ENCODE measurements at regions not wholly inside any gene's neighbourhood (a gene's known extent, or its start where the extent isn't known, plus 50 kb on each side); places are given as distances from the start of the nearest gene placed in this dataset.
"Not testable (repeated sequence)": the region's sequence is repeated elsewhere in the genome, so short reads cannot be mapped to it uniquely, and the experiment has no call there.

GRCh38 chr7:13742811-13743210, 246.7 kb downstream of the ETV1 start:
- DNase-seq = peak; percentile 26

DNA sequence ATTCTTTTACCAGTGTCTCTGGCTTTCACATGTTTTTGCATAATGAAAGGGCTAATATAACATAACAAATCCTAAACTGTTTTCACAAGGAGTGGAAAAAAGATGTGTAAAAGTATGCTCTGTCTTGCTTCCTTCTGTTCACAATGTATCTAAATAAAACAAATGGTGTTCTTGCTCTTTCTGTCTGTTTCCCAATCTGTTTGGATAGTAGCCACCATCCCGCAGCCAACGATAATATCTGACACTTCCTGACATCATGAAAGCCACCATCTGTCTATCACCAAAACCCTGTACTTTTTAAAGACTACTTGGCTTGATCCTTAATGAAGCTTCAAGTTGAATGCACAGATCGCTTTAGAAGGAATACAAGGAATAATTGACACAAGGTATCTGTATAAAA, 246.2 kb downstream of the ETV1 start:
- DNase-seq = no peak

DNA sequence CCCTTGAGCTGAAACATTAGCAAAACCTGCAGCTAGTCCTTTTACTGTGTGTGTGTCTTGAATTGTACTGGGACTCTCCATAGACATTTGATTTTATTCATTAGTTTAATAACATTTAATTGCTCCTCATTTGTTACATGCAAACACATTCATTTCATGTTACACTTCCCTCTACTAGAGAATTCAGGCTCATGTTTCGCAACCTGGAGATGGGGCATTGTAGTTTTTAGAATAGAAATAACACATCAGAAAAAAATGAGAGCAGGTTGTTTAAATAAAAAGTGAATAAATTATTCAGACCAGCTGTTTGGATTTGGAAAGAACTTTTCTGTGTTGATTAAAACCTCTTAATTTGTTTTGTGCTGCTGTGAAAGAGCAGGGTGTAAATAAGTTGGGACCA, 243.9 kb downstream of the ETV1 start:
- no peak for DNase-seq

- no peak for DNase-seq
Observed at GRCh38 chr7:13748998-13749397, 240.5 kb downstream of the ETV1 start.

GRCh38 chr7:13749636-13750035, 239.8 kb downstream of the ETV1 start:
- DNase-seq = no peak

DNA sequence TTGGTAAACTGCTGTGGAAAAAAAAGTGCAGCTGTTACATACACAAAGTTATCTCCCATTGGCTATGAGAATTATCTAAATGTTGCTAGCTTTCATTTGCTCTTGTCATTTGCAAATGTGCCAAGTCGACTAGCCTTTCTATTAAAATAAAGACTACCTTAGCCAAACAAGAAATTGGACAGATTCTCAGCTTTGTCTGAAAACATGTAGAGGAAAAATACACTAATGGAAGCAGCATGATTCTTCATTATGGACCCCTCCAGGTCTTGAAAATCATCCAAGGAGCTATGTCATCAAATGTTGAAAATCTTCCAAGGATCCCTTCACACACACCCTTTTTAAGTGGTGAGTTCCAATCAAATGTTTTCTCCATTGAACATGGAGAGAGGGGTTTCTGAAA, 237.7 kb downstream of the ETV1 start:
- DNase-seq = no peak

GRCh38 chr7:13757841-13758240, 231.6 kb downstream of the ETV1 start:
- DNase-seq = no peak

DNA sequence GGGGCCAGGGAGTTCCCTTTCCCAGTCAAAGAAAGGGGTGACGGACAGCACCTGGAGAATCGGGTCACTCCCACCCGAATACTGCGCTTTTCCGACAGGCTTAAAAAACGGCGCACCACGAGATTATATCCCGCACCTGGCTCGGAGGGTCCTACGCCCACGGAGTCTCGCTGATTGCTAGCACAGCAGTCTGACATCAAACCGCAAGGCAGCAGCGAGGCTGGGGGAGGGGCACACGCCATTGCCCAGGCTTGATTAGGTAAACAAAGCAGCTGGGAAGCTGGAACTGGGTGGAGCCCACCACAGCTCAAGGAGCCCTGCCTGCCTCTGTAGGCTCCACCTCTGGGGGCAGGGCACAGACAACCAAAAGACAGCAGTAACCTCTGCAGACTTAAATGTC, 223.6 kb downstream of the ETV1 start:
- not testable (repeated sequence) for DNase-seq

DNA sequence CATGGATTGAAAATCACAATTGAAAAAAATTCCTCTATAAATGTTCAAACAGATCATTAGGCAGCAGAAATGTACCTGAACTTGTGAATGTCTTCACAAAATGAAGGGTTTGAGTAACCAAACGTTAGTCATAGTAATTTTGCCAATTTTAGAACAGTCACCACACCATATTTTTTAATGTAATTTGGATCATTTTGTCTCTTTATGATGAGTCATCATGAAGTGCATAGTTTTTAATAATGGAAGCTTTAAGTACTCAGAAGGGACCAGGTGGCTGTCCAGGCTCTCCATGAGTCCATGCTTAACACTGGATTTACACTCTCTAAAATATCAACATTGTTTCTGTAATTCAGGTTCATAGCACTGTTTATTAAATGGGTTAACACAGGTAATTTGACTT, 219.2 kb downstream of the ETV1 start:
- no peak for DNase-seq

- no peak for DNase-seq
Observed at GRCh38 chr7:13774976-13775375, 214.5 kb downstream of the ETV1 start.

GRCh38 chr7:13777242-13777641, 212.2 kb downstream of the ETV1 start:
- no peak for DNase-seq

- peak; percentile 75 for DNase-seq
Observed at GRCh38 chr7:13778967-13779366, 210.5 kb downstream of the ETV1 start.

DNA sequence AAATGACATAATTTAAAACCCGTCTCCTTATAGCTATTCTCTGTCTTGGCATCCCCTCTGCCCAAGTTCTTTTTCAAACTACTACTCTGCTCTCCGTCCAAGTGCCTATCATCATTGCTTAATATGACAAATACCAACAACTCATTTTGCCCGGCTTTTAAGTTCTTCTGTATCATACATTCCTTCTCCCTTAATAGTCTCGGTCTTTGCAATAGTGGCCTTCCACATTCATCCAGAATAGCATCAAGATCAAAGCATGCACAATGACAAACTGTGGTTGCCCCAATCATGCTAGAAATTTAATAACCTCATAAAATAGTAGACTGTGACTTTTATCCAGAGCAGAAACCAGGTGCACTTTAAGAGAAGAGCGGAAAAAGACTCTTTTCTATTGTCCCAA, 198.9 kb downstream of the ETV1 start:
- DNase-seq = no peak

GRCh38 chr7:13792208-13792607, 197.3 kb downstream of the ETV1 start:
- DNase-seq = no peak

GRCh38 chr7:13793926-13794325, 195.5 kb downstream of the ETV1 start:
- DNase-seq = no peak

DNA sequence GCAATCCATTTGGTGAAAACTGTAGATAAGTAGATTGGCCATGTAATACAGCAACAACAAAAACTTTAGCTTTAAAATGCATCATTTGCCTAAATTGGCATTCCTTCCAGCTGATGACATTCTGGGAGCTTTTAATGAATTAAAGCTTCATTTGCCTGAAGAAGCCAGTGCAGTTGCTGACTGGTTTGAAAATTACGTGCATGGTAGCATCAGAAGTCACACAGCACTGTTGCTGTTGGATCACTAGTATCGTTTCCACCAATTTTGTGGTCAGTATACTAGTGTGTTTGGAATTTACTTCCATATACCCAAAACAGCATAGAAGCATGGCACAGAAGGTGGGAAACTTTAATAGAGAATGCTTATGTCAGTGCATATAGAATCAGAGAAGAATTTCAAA, 194.9 kb downstream of the ETV1 start:
- DNase-seq = no peak

DNA sequence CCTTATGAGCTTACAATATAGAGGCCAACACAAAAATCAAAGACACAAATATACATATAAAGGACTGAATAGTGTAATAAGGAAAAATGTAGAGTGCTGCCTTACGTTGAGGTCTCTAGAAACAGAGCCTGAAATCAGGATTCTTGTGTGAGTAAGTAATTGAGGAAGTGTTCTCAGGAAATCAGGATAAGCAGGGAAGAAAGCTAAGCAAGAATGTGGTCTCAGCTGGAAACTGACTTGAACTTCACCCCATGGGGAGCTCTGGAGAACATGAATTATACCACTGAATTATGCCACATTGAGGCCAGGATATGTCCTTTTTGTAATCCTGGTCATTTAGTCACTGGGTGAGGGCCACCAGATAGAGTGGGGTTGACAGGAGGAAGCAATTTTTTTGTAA, 191.9 kb downstream of the ETV1 start:
- DNase-seq = no peak

- peak; percentile 14 for DNase-seq
Observed at GRCh38 chr7:13800694-13801448, 188.6 kb downstream of the ETV1 start.

GRCh38 chr7:13801669-13802068, 187.8 kb downstream of the ETV1 start:
- no peak for DNase-seq

DNA sequence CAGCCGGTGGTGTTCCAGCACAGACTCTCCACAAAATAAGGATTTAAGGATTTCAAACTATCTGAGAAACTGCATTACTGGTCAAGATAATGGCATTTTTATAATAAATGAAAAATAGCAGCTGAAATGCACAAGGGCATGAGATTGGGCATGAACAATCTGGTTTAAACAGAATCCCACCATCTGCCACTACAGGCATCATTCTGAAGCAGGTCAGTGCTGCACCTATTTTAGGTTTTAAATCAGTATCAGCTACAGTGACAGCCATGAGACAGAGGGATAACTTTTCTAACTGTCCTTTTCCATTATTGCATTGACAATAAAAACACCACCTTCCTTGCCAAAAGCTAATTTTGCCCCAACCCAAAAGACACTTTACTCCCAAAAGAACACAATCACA, 186.8 kb downstream of the ETV1 start:
- no peak for DNase-seq

DNA sequence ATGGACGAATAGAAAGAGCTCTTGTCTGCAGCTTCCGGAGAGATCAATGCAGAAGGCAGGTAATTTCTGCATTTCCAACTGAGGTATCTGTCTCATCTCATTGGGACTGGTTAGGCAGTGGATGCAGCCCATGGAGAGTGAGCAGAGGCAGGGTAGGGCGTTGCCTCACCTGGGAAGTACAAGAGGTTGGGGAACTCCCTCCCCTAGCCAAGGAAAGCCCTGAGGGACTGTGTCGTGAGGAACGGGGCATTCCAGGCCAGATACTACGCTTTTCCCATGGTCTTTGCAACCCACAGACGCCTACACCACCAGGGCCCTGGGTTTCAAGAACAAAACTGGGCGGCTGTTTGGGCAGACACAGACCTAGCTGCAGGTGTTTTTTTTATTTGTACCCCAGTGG, 186.3 kb downstream of the ETV1 start:
- no peak for DNase-seq

DNA sequence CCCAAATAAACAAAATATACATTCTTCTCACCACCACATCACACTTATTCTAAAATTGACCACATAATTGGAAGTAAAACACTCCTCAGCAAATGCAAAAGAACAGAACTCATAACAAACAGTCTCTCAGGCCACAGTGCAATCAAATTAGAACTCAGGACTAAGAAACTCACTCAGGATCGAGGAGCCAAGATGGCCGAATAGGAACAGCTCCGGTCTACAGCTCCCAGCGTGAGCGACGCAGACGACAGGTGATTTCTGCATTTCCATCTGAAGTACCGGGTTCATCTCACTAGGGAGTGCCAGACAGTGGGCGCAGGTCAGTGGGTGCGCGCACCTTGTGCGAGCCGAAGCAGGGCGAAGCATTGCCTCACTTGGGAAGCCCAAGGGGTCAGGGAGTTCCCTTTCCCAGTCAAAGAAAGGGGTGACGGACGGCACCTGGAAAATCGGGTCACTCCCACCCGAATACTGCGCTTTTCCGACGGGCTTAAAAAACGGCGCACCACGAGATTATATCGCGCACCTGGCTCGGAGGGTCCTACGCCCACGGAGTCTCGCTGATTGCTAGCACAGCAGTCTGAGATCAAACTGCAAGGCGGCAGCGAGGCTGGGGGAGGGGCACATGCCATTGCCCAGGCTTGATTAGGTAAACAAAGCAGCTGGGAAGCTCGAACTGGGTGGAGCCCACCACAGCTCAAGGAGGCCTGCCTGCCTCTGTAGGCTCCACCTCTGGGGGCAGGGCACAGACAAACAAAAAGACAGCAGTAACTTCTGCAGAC, 183.2 kb downstream of the ETV1 start:
- not testable (repeated sequence) for DNase-seq

GRCh38 chr7:13817230-13817629, 172.2 kb downstream of the ETV1 start:
- DNase-seq = not testable (repeated sequence)

DNA sequence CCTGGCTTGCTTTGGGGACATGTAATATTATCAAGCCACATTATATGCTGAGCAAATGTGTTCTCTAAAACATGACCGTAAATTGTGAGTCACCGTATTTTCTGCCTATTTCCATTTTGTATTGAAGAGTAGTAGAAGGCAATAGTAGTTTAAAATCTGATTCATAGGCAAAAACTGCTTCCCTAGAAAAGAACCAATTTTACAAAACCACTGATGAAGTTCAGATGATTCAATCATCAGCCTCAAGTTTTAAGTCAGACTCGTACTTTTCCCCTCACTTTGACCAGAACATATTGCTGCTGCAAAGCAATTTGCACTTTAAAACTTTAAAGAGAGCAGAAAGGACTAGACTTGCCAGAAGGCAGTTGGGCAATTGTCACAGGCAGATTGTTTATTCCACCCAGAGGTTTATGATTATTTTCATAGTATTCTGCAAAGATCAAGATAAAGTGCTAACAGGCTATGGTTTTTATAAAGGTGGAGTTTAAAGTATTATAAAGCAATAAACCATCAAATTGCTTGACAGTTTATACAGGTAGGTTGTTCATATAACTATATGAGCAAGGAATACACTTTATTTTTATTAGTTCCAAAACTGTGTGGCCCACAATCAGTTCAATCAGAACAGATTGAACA, 168.2 kb downstream of the ETV1 start:
- DNase-seq = no peak

Measured in activated CD4-positive, alpha-beta T cell treated with anti-CD3 and anti-CD28 coated beads, Interleukin-10, Interleukin-2, amounts not matched to agents 100 ng/mL and 50 ng/mL, durations not matched to agents 16 hours and 8 hours (primary cell).